Astrocyte (in vitro differentiated cells and primary cell): ENCODE measurements at regions not wholly inside any gene's neighbourhood (a gene's known extent, or its start where the extent isn't known, plus 50 kb on each side); places are given as distances from the start of the nearest gene placed in this dataset.

Experiments used
- DNase-seq: peaks from one replicate; pipeline ENCODE4 v3.0.0-alpha.2; 2010; ENCODE audit warnings: low read depth
- FAIRE-seq: peaks from 2 replicates; lab custom pipeline; 2011; peaks lifted over from hg19 to GRCh38; lab: Jason Lieb, UNC
- H2AFZ ChIP-seq: 2 replicates; pipeline ENCODE4 v1.6.0; 2012; ENCODE audit warnings: low read depth, low read length, inconsistent platforms
- H3K27ac ChIP-seq: 2 replicates; pipeline ENCODE4 v1.5.1; 2011; ENCODE audit warnings: low read depth, low read length, inconsistent platforms
- H3K27me3 ChIP-seq: 2 replicates; pipeline ENCODE4 v1.6.0; 2011; ENCODE audit warnings: low read length, inconsistent platforms; ENCODE audit not compliant: insufficient read depth
- H3K36me3 ChIP-seq: 2 replicates; pipeline ENCODE4 v1.5.1; 2011; ENCODE audit warnings: low read length, inconsistent platforms; ENCODE audit not compliant: insufficient read depth
- H3K4me1 ChIP-seq: 2 replicates; pipeline ENCODE4 v1.5.1; 2011; ENCODE audit warnings: low read length, inconsistent platforms; ENCODE audit not compliant: insufficient read depth
- H3K4me2 ChIP-seq: 2 replicates; pipeline ENCODE4 v1.6.0; 2012; ENCODE audit warnings: low read length, inconsistent platforms
- H3K4me3 ChIP-seq: 2 replicates; pipeline ENCODE4 v1.5.1; 2011; ENCODE audit warnings: low read depth, mild to moderate bottlenecking, low read length, inconsistent platforms; ENCODE audit not compliant: insufficient read depth
- H3K79me2 ChIP-seq: 2 replicates; pipeline ENCODE4 v1.6.0; 2012; ENCODE audit warnings: mild to moderate bottlenecking, low read length, inconsistent platforms; ENCODE audit not compliant: insufficient read depth
- H3K9ac ChIP-seq: 2 replicates; pipeline ENCODE4 v1.6.0; 2012; ENCODE audit warnings: mild to moderate bottlenecking, low read length, inconsistent platforms
- H3K9me3 ChIP-seq: 2 replicates; pipeline ENCODE4 v1.5.1; 2012; ENCODE audit warnings: low read depth, mild to moderate bottlenecking, low read length, inconsistent platforms; ENCODE audit not compliant: insufficient read depth
- H4K20me1 ChIP-seq: 2 replicates; pipeline ENCODE4 v1.6.0; 2012; ENCODE audit warnings: low read length, inconsistent platforms; ENCODE audit not compliant: insufficient read depth
- H3K27ac Mint-ChIP-seq: one replicate; pipeline ENCODE4 v1.8.0; 2021; ENCODE audit warnings: mild to moderate bottlenecking, mixed read lengths; ENCODE audit not compliant: unreplicated experiment
- H3K27me3 Mint-ChIP-seq: one replicate; pipeline ENCODE4 v1.8.0; 2021; ENCODE audit warnings: low read depth, mixed read lengths; ENCODE audit not compliant: unreplicated experiment
- H3K36me3 Mint-ChIP-seq: one replicate; pipeline ENCODE4 v1.8.0; 2021; ENCODE audit warnings: low read depth, mixed read lengths; ENCODE audit not compliant: unreplicated experiment
- H3K4me1 Mint-ChIP-seq: one replicate; pipeline ENCODE4 v1.8.0; 2021; ENCODE audit warnings: low read depth, mixed read lengths; ENCODE audit not compliant: unreplicated experiment
- H3K4me3 Mint-ChIP-seq: one replicate; pipeline ENCODE4 v1.8.0; 2021; ENCODE audit warnings: mild to moderate bottlenecking, moderate library complexity, mixed read lengths; ENCODE audit not compliant: unreplicated experiment
- H3K9me3 Mint-ChIP-seq: one replicate; pipeline ENCODE4 v1.8.0; 2021; ENCODE audit warnings: mild to moderate bottlenecking, mixed read lengths; ENCODE audit not compliant: unreplicated experiment
- CTCF ChIP-seq: IDR thresholded peaks from 2 replicates; pipeline ENCODE4 v1.5.1; 2011; ENCODE audit warnings: low read depth, mild to moderate bottlenecking, inconsistent platforms, low read length, moderate library complexity; ENCODE audit not compliant: insufficient read depth
- EZH2 ChIP-seq: IDR thresholded peaks from 2 replicates; pipeline ENCODE4 v1.6.1; 2012; ENCODE audit warnings: mild to moderate bottlenecking, low read length, inconsistent platforms; ENCODE audit not compliant: insufficient read depth

GRCh38 chr17:68148936-68149335, 98.9 kb upstream of the AMZ2 start:
- FAIRE-seq: no peak
- no peak overlapping the region for H3K4me2 ChIP-seq
- H3K36me3 ChIP-seq: no peaks in the 10 kb centered on the region

GRCh38 chr17:68152161-68152571, 95.7 kb upstream of the AMZ2 start:
- no peaks in the 10 kb centered on the region for H3K4me1 Mint-ChIP-seq
- DNase-seq (no peak), FAIRE-seq (no peak)
- no peak overlapping the region for H3K27ac ChIP-seq
- H3K9me3 ChIP-seq: no peaks in the 10 kb centered on the region
- H3K79me2 ChIP-seq: no peaks in the 10 kb centered on the region
- no peak overlapping the region for H3K9ac ChIP-seq
- H3K27ac Mint-ChIP-seq: no peak overlapping the region
- no peak overlapping the region for H3K4me3 ChIP-seq
- H3K36me3 ChIP-seq: no peaks in the 10 kb centered on the region
- no peaks in the 10 kb centered on the region for H3K27me3 ChIP-seq
- TF ChIP-seq CTCF (no peak), EZH2 (no peak)
- H3K27me3 Mint-ChIP-seq: peaks cover 30% of the 10 kb centered on the region
- no peaks in the 10 kb centered on the region for H4K20me1 ChIP-seq
- H3K36me3 Mint-ChIP-seq: no peaks in the 10 kb centered on the region
- no peak overlapping the region for H3K4me2 ChIP-seq
- H3K4me1 ChIP-seq: no peaks in the 10 kb centered on the region
- H2AFZ ChIP-seq: no peak overlapping the region
- peaks cover 8% of the 10 kb centered on the region for H3K9me3 Mint-ChIP-seq
- H3K4me3 Mint-ChIP-seq: no peak overlapping the region

More at GRCh38 chr17:68148936-68149335, 98.9 kb upstream of the AMZ2 start:
- Mint-ChIP-seq H3K27ac (no peak overlapping the region), H3K4me3 (no peak overlapping the region), H3K4me1 (no peaks in the 10 kb centered on the region), H3K36me3 (no peaks in the 10 kb centered on the region), H3K9me3 (peaks cover 8% of the 10 kb centered on the region), H3K27me3 (peaks cover 29% of the 10 kb centered on the region)
- no peaks in the 10 kb centered on the region for H3K27me3 ChIP-seq
- no peaks in the 10 kb centered on the region for H4K20me1 ChIP-seq
- no peaks in the 10 kb centered on the region for H3K79me2 ChIP-seq
- DNase-seq: no peak
- H2AFZ ChIP-seq: no peak overlapping the region
- no peaks in the 10 kb centered on the region for H3K9me3 ChIP-seq
- H3K27ac ChIP-seq: no peak overlapping the region
- no peaks in the 10 kb centered on the region for H3K4me1 ChIP-seq
- TF ChIP-seq CTCF: no peak
- no peak for TF ChIP-seq EZH2
- no peak overlapping the region for H3K9ac ChIP-seq
- no peak overlapping the region for H3K4me3 ChIP-seq

GRCh38 chr17:68155692-68156091, 92.2 kb upstream of the AMZ2 start:
- H3K27me3 Mint-ChIP-seq: peaks cover 15% of the 10 kb centered on the region
- no peak for FAIRE-seq
- H3K27ac Mint-ChIP-seq: no peak overlapping the region
- no peaks in the 10 kb centered on the region for H3K36me3 Mint-ChIP-seq
- TF ChIP-seq CTCF: no peak
- TF ChIP-seq EZH2: no peak
- DNase-seq: no peak
- Histone ChIP-seq H3K36me3 (no peaks in the 10 kb centered on the region), H2AFZ (no peak overlapping the region), H3K4me1 (no peaks in the 10 kb centered on the region), H3K79me2 (no peaks in the 10 kb centered on the region), H3K4me2 (no peak overlapping the region), H3K27ac (no peak overlapping the region), H3K27me3 (no peaks in the 10 kb centered on the region), H3K4me3 (no peak overlapping the region), H4K20me1 (no peaks in the 10 kb centered on the region), H3K9me3 (no peaks in the 10 kb centered on the region), H3K9ac (no peak overlapping the region)
- peaks cover 2% of the 10 kb centered on the region for H3K9me3 Mint-ChIP-seq
- no peak overlapping the region for H3K4me3 Mint-ChIP-seq
- H3K4me1 Mint-ChIP-seq: no peaks in the 10 kb centered on the region
